Tibial nerve (tissue), 4 donors: ENCODE measurements at regions not wholly inside any gene's neighbourhood (a gene's known extent, or its start where the extent isn't known, plus 50 kb on each side); places are given as distances from the start of the nearest gene placed in this dataset.

Experiments
- DNase-seq, 2 donors: peaks; one replicate each; pipeline ENCODE4 v3.0.0-alpha.2; 2019; ENCODE audit warnings: low spot score in 2 of 2
- H3K27ac ChIP-seq, 4 donors: fragments of 200-600 bp; sonication (generic) in 3 of 4; one replicate each; pipeline ENCODE4 v1.5.1; 2017 to 2019; ENCODE audit warnings: mild to moderate bottlenecking in 1 of 4
- H3K27me3 ChIP-seq, 2 donors: fragments of 200-600 bp; sonication (generic) in 1 of 2; one replicate each; pipeline versions ENCODE4 v1.5.1 to v1.6.0; 2017 to 2019
- H3K36me3 ChIP-seq, 3 donors: fragments of 200-600 bp; sonication (generic); one replicate each; pipeline ENCODE4 v1.5.1; 2018 to 2019
- H3K4me1 ChIP-seq, 4 donors: fragments of 200-600 bp; sonication (generic) in 3 of 4; one replicate each; pipeline ENCODE4 v1.5.1; 2017 to 2019
- H3K4me3 ChIP-seq, 4 donors: fragments of 200-600 bp; sonication (generic) in 3 of 4; one replicate each; pipeline ENCODE4 v1.5.1; 2017 to 2019; ENCODE audit warnings: mild to moderate bottlenecking in 1 of 4, moderate library complexity in 1 of 4
- H3K9me3 ChIP-seq, 4 donors: fragments of 200-600 bp; sonication (generic) in 3 of 4; one replicate each; pipeline ENCODE4 v1.5.1; 2017 to 2019
- CTCF ChIP-seq, 5 experiments: fragments of 200-600 bp in 3 of 5; fragments of 450-650 bp in 2 of 5; sonication (generic) in 3 of 5; IDR thresholded peaks; one replicate each; pipeline ENCODE4 v1.5.1; 2016 to 2019; ENCODE audit warnings: antibody characterized with exemption in 5 of 5, mild to moderate bottlenecking in 3 of 5, moderate library complexity in 2 of 5
- EP300 ChIP-seq, 2 donors: sonication (generic); formaldehyde crosslinking; IDR thresholded peaks; one replicate each; pipeline ENCODE4 v1.6.1; 2017; ENCODE audit warnings: antibody characterized with exemption in 2 of 2, mild to moderate bottlenecking in 1 of 2
- POLR2A ChIP-seq, 2 donors: fragments of 450-650 bp; IDR thresholded peaks; one replicate each; pipeline ENCODE4 v1.6.1; 2017; ENCODE audit warnings: antibody characterized with exemption in 2 of 2, mild to moderate bottlenecking in 2 of 2, moderate library complexity in 2 of 2
- WGBS, 2 donors: methylation state at CpG; one replicate each; pipeline ENCODE4 v1.1.5; 2018; 5-methylcytosine and 5-hydroxymethylcytosine counted together

GRCh38 chr1:82845866-82846265, 1045.1 kb downstream of the ADGRL2 start:
- DNase-seq = no peak
- 97% methylated on average over 2 of the region's 2 CpGs for WGBS, 2 donors
- Histone ChIP-seq H3K36me3 (no peaks in the 10 kb centered on the region), H3K4me3 (no peak overlapping the region), H3K4me1 (no peaks in the 10 kb centered on the region), H3K9me3 (no peaks in the 10 kb centered on the region), H3K27ac (no peak overlapping the region), H3K27me3 (no peaks in the 10 kb centered on the region)
- no peak for TF ChIP-seq EP300 (IDR thresholded peaks at IDR 0.05)
- TF ChIP-seq POLR2A (IDR thresholded peaks at IDR 0.05) = no peak
- no peak for TF ChIP-seq CTCF (IDR thresholded peaks at IDR 0.05)

GRCh38 chr1:82844911-82845827, 1044.4 kb downstream of the ADGRL2 start:
- no peaks in the 10 kb centered on the region for H3K4me1 ChIP-seq
- no peaks in the 10 kb centered on the region for H3K27me3 ChIP-seq
- no peak for DNase-seq
- H3K27ac ChIP-seq = no peak overlapping the region
- H3K36me3 ChIP-seq = no peaks in the 10 kb centered on the region
- H3K4me3 ChIP-seq = no peak overlapping the region
- H3K9me3 ChIP-seq = no peaks in the 10 kb centered on the region
- WGBS, 2 donors = 58 to 60% methylated on average over 4 of the region's 4 CpGs
- no peak for TF ChIP-seq CTCF (IDR thresholded peaks at IDR 0.05)
- TF ChIP-seq EP300 (IDR thresholded peaks at IDR 0.05) = no peak
- TF ChIP-seq POLR2A (IDR thresholded peaks at IDR 0.05) = no peak

- no peak for TF ChIP-seq POLR2A (IDR thresholded peaks at IDR 0.05)
- TF ChIP-seq CTCF (IDR thresholded peaks at IDR 0.05) = no peak
- TF ChIP-seq EP300 (IDR thresholded peaks at IDR 0.05) = no peak
- Histone ChIP-seq H3K4me1 (no peaks in the 10 kb centered on the region), H3K27me3 (no peaks in the 10 kb centered on the region), H3K9me3 (no peaks in the 10 kb centered on the region), H3K4me3 (no peak overlapping the region), H3K36me3 (no peaks in the 10 kb centered on the region), H3K27ac (no peak overlapping the region)
- WGBS, 2 donors = 86 to 89% methylated on average over 2 of the region's 2 CpGs
- no peak for DNase-seq
Measured at GRCh38 chr1:82844447-82844846, 1043.7 kb downstream of the ADGRL2 start.

GRCh38 chr1:82843876-82844275, 1043.1 kb downstream of the ADGRL2 start:
- DNase-seq = no peak
- 94 to 95% methylated on average over 10 of the region's 10 CpGs for WGBS, 2 donors
- H3K27me3 ChIP-seq = no peaks in the 10 kb centered on the region
- no peak overlapping the region for H3K27ac ChIP-seq
- TF ChIP-seq CTCF (IDR thresholded peaks at IDR 0.05) (no peak), POLR2A (IDR thresholded peaks at IDR 0.05) (no peak), EP300 (IDR thresholded peaks at IDR 0.05) (no peak)
- H3K36me3 ChIP-seq = no peaks in the 10 kb centered on the region
- H3K9me3 ChIP-seq = no peaks in the 10 kb centered on the region
- H3K4me1 ChIP-seq = no peaks in the 10 kb centered on the region
- H3K4me3 ChIP-seq = no peak overlapping the region

- DNase-seq = no peak
- Histone ChIP-seq H3K9me3 (no peaks in the 10 kb centered on the region), H3K4me1 (peaks cover 0 to 6% (median 0%) of the 10 kb centered on the region in 4 donors), H3K27me3 (no peaks in the 10 kb centered on the region), H3K27ac (no peak overlapping the region), H3K4me3 (no peak overlapping the region), H3K36me3 (no peaks in the 10 kb centered on the region)
- WGBS, 2 donors = 45 to 59% methylated on average over 2 of the region's 2 CpGs
- TF ChIP-seq CTCF (IDR thresholded peaks at IDR 0.05) (no peak), EP300 (IDR thresholded peaks at IDR 0.05) (no peak), POLR2A (IDR thresholded peaks at IDR 0.05) (no peak)
Measured at GRCh38 chr1:82840192-82840591, 1039.5 kb downstream of the ADGRL2 start.
